22Rv1 (cell line): ENCODE measurements at regions not wholly inside any gene's neighbourhood (a gene's known extent, or its start where the extent isn't known, plus 50 kb on each side); places are given as distances from the start of the nearest gene placed in this dataset.

Experiments
- ZFX ChIP-seq: fragments of 450-650 bp; IDR thresholded peaks from 2 replicates; pipeline ENCODE4 v1.6.1; 2017; ENCODE audit warnings: antibody characterized with exemption, borderline replicate concordance
- TF ChIP-seq, protein P1 (sequence below): fragments of 450-650 bp; IDR thresholded peaks from 2 replicates; pipeline ENCODE4 v1.5.1; 2017; ENCODE audit warnings: mild to moderate bottlenecking

DNA sequence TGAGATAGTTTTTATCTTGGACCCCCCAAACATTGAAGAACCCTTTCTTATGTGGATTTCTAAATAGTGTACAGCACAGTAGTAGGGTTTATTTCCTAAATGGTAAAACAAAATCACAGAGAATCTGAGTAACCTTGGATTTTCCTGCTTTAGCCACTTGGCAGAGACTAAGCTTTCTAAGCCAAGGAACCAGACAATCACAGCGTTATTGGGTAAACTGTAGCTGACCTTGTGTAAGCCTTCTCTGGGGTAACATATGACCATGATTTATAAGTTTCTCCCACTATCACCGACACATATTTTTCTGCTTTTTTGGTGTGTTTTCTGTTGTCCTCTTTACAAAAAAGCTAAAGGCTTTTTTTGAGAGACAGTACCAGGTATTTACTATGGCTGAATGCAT, 136.3 kb upstream of the PZP start:
- TF ChIP-seq, protein P1, sequence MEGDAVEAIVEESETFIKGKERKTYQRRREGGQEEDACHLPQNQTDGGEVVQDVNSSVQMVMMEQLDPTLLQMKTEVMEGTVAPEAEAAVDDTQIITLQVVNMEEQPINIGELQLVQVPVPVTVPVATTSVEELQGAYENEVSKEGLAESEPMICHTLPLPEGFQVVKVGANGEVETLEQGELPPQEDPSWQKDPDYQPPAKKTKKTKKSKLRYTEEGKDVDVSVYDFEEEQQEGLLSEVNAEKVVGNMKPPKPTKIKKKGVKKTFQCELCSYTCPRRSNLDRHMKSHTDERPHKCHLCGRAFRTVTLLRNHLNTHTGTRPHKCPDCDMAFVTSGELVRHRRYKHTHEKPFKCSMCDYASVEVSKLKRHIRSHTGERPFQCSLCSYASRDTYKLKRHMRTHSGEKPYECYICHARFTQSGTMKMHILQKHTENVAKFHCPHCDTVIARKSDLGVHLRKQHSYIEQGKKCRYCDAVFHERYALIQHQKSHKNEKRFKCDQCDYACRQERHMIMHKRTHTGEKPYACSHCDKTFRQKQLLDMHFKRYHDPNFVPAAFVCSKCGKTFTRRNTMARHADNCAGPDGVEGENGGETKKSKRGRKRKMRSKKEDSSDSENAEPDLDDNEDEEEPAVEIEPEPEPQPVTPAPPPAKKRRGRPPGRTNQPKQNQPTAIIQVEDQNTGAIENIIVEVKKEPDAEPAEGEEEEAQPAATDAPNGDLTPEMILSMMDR: no peak
- no peak for TF ChIP-seq ZFX
